Transverse colon (tissue), 4 donors: ENCODE measurements at regions not wholly inside any gene's neighbourhood (a gene's known extent, or its start where the extent isn't known, plus 50 kb on each side); places are given as distances from the start of the nearest gene placed in this dataset.

Experiments
- EP300 ChIP-seq: sonication (generic); formaldehyde crosslinking; IDR thresholded peaks from one replicate; pipeline ENCODE4 v1.6.1; 2017; ENCODE audit warnings: antibody characterized with exemption, low read depth
- POLR2A ChIP-seq: fragments of 450-650 bp; IDR thresholded peaks from one replicate; pipeline ENCODE4 v1.6.1; 2016; ENCODE audit warnings: antibody characterized with exemption, mild to moderate bottlenecking, moderate library complexity
- POLR2AphosphoS5 ChIP-seq, 3 donors: sonication (generic); formaldehyde crosslinking; IDR thresholded peaks; one replicate each; pipeline ENCODE4 v1.6.1; 2016; ENCODE audit warnings: antibody characterized with exemption in 3 of 3
- TF ChIP-seq, protein P1 (sequence below), 5 experiments: fragments of 200-600 bp in 3 of 5; fragments of 450-650 bp in 2 of 5; sonication (generic) in 3 of 5; IDR thresholded peaks; 1 replicate in 2 of 5; 2 replicates in 3 of 5; pipeline ENCODE4 v1.5.1; 2016 to 2017; ENCODE audit warnings: antibody characterized with exemption in 5 of 5, inconsistent platforms in 3 of 5, mild to moderate bottlenecking in 2 of 5, moderate library complexity in 1 of 5

DNA sequence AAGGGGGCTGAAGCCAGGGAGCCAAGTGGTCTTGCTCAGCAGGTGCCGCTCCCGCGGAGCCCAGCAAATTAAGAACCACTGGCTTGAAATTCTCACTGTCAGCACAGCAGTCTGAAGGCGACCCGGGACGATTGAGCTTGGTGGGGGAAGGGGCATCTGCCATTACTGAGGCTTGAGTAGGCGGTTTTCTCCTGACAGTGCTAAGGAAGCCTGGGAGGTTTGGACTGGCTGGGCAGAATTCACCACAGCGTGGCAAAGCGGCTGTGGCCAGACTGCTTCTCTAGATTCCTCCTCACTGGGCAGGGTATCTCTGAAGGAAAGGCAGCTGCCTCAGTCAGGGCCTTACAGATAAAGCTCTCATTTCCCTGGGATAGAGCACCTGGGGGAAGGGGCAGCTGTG, 57.0 kb upstream of the GPR149 start:
- TF ChIP-seq, protein P1, sequence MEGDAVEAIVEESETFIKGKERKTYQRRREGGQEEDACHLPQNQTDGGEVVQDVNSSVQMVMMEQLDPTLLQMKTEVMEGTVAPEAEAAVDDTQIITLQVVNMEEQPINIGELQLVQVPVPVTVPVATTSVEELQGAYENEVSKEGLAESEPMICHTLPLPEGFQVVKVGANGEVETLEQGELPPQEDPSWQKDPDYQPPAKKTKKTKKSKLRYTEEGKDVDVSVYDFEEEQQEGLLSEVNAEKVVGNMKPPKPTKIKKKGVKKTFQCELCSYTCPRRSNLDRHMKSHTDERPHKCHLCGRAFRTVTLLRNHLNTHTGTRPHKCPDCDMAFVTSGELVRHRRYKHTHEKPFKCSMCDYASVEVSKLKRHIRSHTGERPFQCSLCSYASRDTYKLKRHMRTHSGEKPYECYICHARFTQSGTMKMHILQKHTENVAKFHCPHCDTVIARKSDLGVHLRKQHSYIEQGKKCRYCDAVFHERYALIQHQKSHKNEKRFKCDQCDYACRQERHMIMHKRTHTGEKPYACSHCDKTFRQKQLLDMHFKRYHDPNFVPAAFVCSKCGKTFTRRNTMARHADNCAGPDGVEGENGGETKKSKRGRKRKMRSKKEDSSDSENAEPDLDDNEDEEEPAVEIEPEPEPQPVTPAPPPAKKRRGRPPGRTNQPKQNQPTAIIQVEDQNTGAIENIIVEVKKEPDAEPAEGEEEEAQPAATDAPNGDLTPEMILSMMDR (IDR thresholded peaks at IDR 0.05), result no peak
- no peak for TF ChIP-seq POLR2A
- no peak for TF ChIP-seq POLR2AphosphoS5 (IDR thresholded peaks at IDR 0.05)
- no peak for TF ChIP-seq EP300
